A549 (cell line): ENCODE measurements at regions not wholly inside any gene's neighbourhood (a gene's known extent, or its start where the extent isn't known, plus 50 kb on each side); places are given as distances from the start of the nearest gene placed in this dataset.

Source experiments
- ATAC-seq, 2 experiments: fragments of 200-7000 bp in 1 of 2; fragments of >200 bp in 1 of 2; cut with Nextera tagmentation in 1 of 2; cut with Tn5 transposase in 1 of 2; 3 replicates each; pipeline versions ENCODE4 v1.8.0 to v1.9.1; 2018 to 2020; ENCODE audit warnings: mild to moderate bottlenecking in 1 of 2, moderate library complexity in 1 of 2
- CTCF ChIA-PET: fragments of 300-600 bp; sonication (Branson Sonifier 250); formaldehyde crosslinking; extraction: SDS; loops from one replicate; lab custom pipeline; 2021; ENCODE audit warnings: antibody characterized with exemption, inconsistent platforms; lab: Yijun Ruan, JAX
- POLR2A ChIA-PET: fragments of 350-600 bp; formaldehyde crosslinking; extraction: SDS; loops from one replicate; lab custom pipeline; 2021; ENCODE audit warnings: antibody characterized with exemption, inconsistent platforms; lab: Yijun Ruan, JAX
- DNase-seq, 2 experiments: peaks; one replicate each; pipeline versions ENCODE4 v3.0.0 to v3.0.0-alpha.2; 2011 to 2016; ENCODE audit warnings: low read depth in 1 of 2, low spot score in 1 of 2
- FAIRE-seq: peaks from 2 replicates; lab custom pipeline; 2011; peaks lifted over from hg19 to GRCh38; lab: Jason Lieb, UNC
- H3K27ac ChIP-seq, 2 experiments: fragments of >200 bp; sonication (Bioruptor Twin); formaldehyde crosslinking; 3 replicates each; pipeline ENCODE4 v1.5.1; 2016 to 2017
- H3K4me1 ChIP-seq: fragments of >200 bp; sonication (Bioruptor Twin); formaldehyde crosslinking; 3 replicates; pipeline ENCODE4 v1.6.1; 2016
- H3K4me2 ChIP-seq: fragments of >200 bp; sonication (Bioruptor Twin); formaldehyde crosslinking; 3 replicates; pipeline ENCODE4 v1.6.1; 2016
- H3K4me3 ChIP-seq: fragments of >200 bp; sonication (Bioruptor Twin); formaldehyde crosslinking; 3 replicates; pipeline ENCODE4 v1.5.1; 2016
- H3K9me3 ChIP-seq: fragments of >200 bp; sonication (Bioruptor Twin); formaldehyde crosslinking; 3 replicates; pipeline ENCODE4 v1.6.1; 2016
- BHLHE40 ChIP-seq: IDR thresholded peaks from 2 replicates; pipeline ENCODE4 v1.6.1; 2012; ENCODE audit warnings: low read depth, low read length, inconsistent platforms
- CBX2 ChIP-seq: fragments of 200-600 bp; sonication (generic); IDR thresholded peaks from 2 replicates; pipeline ENCODE4 v1.6.1; 2016; ENCODE audit warnings: low read depth, mild to moderate bottlenecking, borderline replicate concordance
- CEBPB ChIP-seq, 2 experiments: fragments of >200 bp in 1 of 2; sonication (Bioruptor Twin) in 1 of 2; formaldehyde crosslinking in 1 of 2; IDR thresholded peaks; 2 replicates each; pipeline ENCODE4 v1.6.1; 2012 to 2016
- CHD2 ChIP-seq: fragments of 150-350 bp; IDR thresholded peaks from 2 replicates; pipeline ENCODE4 v1.6.1; 2014; ENCODE audit warnings: low read length; ENCODE audit not compliant: partially characterized antibody
- EP300 ChIP-seq, 2 experiments: fragments of >200 bp; sonication (Bioruptor Twin); formaldehyde crosslinking; IDR thresholded peaks; 2 replicates in 1 of 2; 3 replicates in 1 of 2; pipeline ENCODE4 v1.6.1; 2016 to 2017
- ESRRA ChIP-seq: fragments of 150-350 bp; IDR thresholded peaks from 2 replicates; pipeline ENCODE4 v1.6.1; 2014; ENCODE audit warnings: mild to moderate bottlenecking, low read length, borderline replicate concordance
- GATA3 ChIP-seq: IDR thresholded peaks from 2 replicates; pipeline ENCODE4 v1.6.1; 2012; ENCODE audit warnings: borderline replicate concordance
- HEYL ChIP-seq: fragments of 250-450 bp; sonication (Bioruptor Pico); IDR thresholded peaks from 2 replicates; pipeline ENCODE4 v1.8.0; 2021; ENCODE audit warnings: mild to moderate bottlenecking, moderate library complexity
- HOXA7 ChIP-seq: fragments of 250-450 bp; sonication (Bioruptor Pico); IDR thresholded peaks from 2 replicates; pipeline ENCODE4 v1.5.0; 2020; ENCODE audit warnings: mild to moderate bottlenecking, moderate library complexity
- HOXB5 ChIP-seq: fragments of 250-450 bp; sonication (Bioruptor Pico); IDR thresholded peaks from 2 replicates; pipeline ENCODE4 v1.5.0; 2020; ENCODE audit warnings: mild to moderate bottlenecking, moderate library complexity
- JUN ChIP-seq, 2 experiments: fragments of >200 bp; sonication (Bioruptor Twin); formaldehyde crosslinking; IDR thresholded peaks; 2 replicates in 1 of 2; 3 replicates in 1 of 2; pipeline ENCODE4 v1.6.1; 2016 to 2017
- MAZ ChIP-seq: fragments of 150-350 bp; IDR thresholded peaks from 2 replicates; pipeline ENCODE4 v1.6.1; 2014; ENCODE audit warnings: antibody characterized with exemption, low read depth, low read length, borderline replicate concordance
- NPAS2 ChIP-seq: fragments of 250-450 bp; sonication (Bioruptor Pico); IDR thresholded peaks from 2 replicates; pipeline ENCODE4 v1.8.0; 2022; ENCODE audit warnings: mild to moderate bottlenecking, moderate library complexity, borderline replicate concordance
- NR3C1 ChIP-seq: fragments of >200 bp; sonication (Bioruptor Twin); formaldehyde crosslinking; IDR thresholded peaks from 3 replicates; pipeline ENCODE4 v1.6.1; 2017
- RAD21 ChIP-seq, 2 experiments: fragments of >200 bp in 1 of 2; sonication (Bioruptor Twin) in 1 of 2; formaldehyde crosslinking in 1 of 2; IDR thresholded peaks in 1 of 2; conservative IDR thresholded peaks in 1 of 2; 2 replicates in 1 of 2; 3 replicates in 1 of 2; pipeline ENCODE4 v1.6.1; 2012 to 2018; ENCODE audit warnings: inconsistent platforms in 1 of 2
- RARB ChIP-seq: fragments of 250-450 bp; sonication (Bioruptor Pico); IDR thresholded peaks from 2 replicates; pipeline ENCODE4 v1.8.0; 2021; ENCODE audit warnings: mild to moderate bottlenecking, moderate library complexity
- RNF2 ChIP-seq: fragments of 200-600 bp; sonication (generic); IDR thresholded peaks from 2 replicates; pipeline ENCODE4 v1.6.1; 2016; ENCODE audit warnings: low read depth, mild to moderate bottlenecking, antibody characterized with exemption, moderate library complexity, borderline replicate concordance
- ZFP36 ChIP-seq: fragments of 450-650 bp; IDR thresholded peaks from 2 replicates; pipeline ENCODE4 v1.6.1; 2014; ENCODE audit warnings: borderline replicate concordance; ENCODE audit not compliant: partially characterized antibody
- ZNF302 ChIP-seq: fragments of 250-450 bp; sonication (Bioruptor Pico); IDR thresholded peaks from 2 replicates; pipeline ENCODE4 v1.9.0; 2021; ENCODE audit warnings: inconsistent platforms, mild to moderate bottlenecking, moderate library complexity
- ZSCAN20 ChIP-seq: fragments of 250-450 bp; sonication (Bioruptor Pico); IDR thresholded peaks from 2 replicates; pipeline ENCODE4 v1.8.0; 2022; ENCODE audit warnings: mild to moderate bottlenecking, moderate library complexity
- WGBS: methylation state at CpG from one replicate; pipeline ENCODE4 v1.1.6; 2017; ENCODE audit errors: missing lambda C conversion rate; 5-methylcytosine and 5-hydroxymethylcytosine counted together
- TF ChIP-seq, protein P1 (sequence below): fragments of 250-450 bp; sonication (Bioruptor Pico); IDR thresholded peaks from 2 replicates; pipeline ENCODE4 v1.5.0; 2020; ENCODE audit warnings: low read depth, mild to moderate bottlenecking, moderate library complexity
- TF ChIP-seq, protein P2 (sequence below): fragments of >200 bp; sonication (Bioruptor Twin); formaldehyde crosslinking; IDR thresholded peaks from 3 replicates; pipeline ENCODE4 v1.6.1; 2016
- TF ChIP-seq, protein P3 (sequence below): IDR thresholded peaks from 2 replicates; pipeline ENCODE4 v1.6.1; 2012; ENCODE audit warnings: low read depth, borderline replicate concordance
- TF ChIP-seq, protein P4 (sequence below): fragments of 450-650 bp; IDR thresholded peaks from 2 replicates; pipeline ENCODE4 v1.6.1; 2014; ENCODE audit warnings: antibody characterized with exemption
- TF ChIP-seq, protein P5 (sequence below): fragments of 150-350 bp; IDR thresholded peaks from 2 replicates; pipeline ENCODE4 v1.6.1; 2014; ENCODE audit warnings: low read depth, mild to moderate bottlenecking, low read length
- TF ChIP-seq, protein P6 (sequence below): fragments of 250-450 bp; sonication (Bioruptor Pico); IDR thresholded peaks from 2 replicates; pipeline ENCODE4 v1.5.0; 2021; ENCODE audit warnings: mild to moderate bottlenecking, moderate library complexity, borderline replicate concordance
- TF ChIP-seq, protein P7 (sequence below): fragments of >200 bp; sonication (Bioruptor Twin); formaldehyde crosslinking; IDR thresholded peaks from 2 replicates; pipeline ENCODE4 v1.6.1; 2016

DNA sequence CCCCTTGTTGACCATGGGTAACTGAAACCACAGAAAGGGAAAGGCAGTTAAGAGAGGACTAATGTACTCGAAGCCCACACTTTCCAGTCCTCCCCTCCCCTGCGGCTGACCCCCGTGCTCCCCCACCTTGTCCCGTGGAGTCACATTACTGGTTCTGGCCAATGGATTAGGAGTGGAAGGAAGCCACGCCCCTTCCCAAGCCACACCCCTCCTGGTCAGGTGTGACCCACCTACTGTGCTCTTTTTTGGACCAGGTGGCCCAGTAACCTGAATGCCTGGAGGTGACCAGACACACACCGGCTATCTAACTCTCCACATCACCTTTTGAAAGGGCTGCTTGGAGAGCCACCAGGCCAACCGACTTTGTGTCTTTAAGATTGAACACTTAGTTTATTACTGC is 109.3 kb upstream of the MSX1 start:
- TF ChIP-seq GATA3, result no peak
- TF ChIP-seq ESRRA, result no peak
- TF ChIP-seq EP300 (IDR thresholded peaks at IDR 0.05), result no peak
- TF ChIP-seq NR3C1, result no peak
- no peak for TF ChIP-seq BHLHE40
- TF ChIP-seq, protein P1, sequence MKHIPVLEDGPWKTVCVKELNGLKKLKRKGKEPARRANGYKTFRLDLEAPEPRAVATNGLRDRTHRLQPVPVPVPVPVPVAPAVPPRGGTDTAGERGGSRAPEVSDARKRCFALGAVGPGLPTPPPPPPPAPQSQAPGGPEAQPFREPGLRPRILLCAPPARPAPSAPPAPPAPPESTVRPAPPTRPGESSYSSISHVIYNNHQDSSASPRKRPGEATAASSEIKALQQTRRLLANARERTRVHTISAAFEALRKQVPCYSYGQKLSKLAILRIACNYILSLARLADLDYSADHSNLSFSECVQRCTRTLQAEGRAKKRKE (CRISPR knock-in tag), result no peak
- TF ChIP-seq RARB (CRISPR knock-in tag), result no peak
- TF ChIP-seq, protein P2, sequence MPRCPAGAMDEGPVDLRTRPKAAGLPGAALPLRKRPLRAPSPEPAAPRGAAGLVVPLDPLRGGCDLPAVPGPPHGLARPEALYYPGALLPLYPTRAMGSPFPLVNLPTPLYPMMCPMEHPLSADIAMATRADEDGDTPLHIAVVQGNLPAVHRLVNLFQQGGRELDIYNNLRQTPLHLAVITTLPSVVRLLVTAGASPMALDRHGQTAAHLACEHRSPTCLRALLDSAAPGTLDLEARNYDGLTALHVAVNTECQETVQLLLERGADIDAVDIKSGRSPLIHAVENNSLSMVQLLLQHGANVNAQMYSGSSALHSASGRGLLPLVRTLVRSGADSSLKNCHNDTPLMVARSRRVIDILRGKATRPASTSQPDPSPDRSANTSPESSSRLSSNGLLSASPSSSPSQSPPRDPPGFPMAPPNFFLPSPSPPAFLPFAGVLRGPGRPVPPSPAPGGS, result no peak
- TF ChIP-seq, protein P3, sequence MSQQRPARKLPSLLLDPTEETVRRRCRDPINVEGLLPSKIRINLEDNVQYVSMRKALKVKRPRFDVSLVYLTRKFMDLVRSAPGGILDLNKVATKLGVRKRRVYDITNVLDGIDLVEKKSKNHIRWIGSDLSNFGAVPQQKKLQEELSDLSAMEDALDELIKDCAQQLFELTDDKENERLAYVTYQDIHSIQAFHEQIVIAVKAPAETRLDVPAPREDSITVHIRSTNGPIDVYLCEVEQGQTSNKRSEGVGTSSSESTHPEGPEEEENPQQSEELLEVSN, result no peak
- TF ChIP-seq, protein P4, sequence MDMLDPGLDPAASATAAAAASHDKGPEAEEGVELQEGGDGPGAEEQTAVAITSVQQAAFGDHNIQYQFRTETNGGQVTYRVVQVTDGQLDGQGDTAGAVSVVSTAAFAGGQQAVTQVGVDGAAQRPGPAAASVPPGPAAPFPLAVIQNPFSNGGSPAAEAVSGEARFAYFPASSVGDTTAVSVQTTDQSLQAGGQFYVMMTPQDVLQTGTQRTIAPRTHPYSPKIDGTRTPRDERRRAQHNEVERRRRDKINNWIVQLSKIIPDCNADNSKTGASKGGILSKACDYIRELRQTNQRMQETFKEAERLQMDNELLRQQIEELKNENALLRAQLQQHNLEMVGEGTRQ, result no peak
- no peak for TF ChIP-seq HOXB5 (CRISPR knock-in tag)
- no peak for TF ChIP-seq ZSCAN20 (CRISPR knock-in tag)
- no peak for TF ChIP-seq HOXA7
- no peak for TF ChIP-seq CEBPB (IDR thresholded peaks at IDR 0.05)
- no peak for TF ChIP-seq JUN (IDR thresholded peaks at IDR 0.05)
- TF ChIP-seq RNF2, result no peak
- TF ChIP-seq, protein P5, sequence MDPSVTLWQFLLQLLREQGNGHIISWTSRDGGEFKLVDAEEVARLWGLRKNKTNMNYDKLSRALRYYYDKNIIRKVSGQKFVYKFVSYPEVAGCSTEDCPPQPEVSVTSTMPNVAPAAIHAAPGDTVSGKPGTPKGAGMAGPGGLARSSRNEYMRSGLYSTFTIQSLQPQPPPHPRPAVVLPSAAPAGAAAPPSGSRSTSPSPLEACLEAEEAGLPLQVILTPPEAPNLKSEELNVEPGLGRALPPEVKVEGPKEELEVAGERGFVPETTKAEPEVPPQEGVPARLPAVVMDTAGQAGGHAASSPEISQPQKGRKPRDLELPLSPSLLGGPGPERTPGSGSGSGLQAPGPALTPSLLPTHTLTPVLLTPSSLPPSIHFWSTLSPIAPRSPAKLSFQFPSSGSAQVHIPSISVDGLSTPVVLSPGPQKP, result no peak
- TF ChIP-seq CBX2, result no peak
- no peak overlapping the region for H3K27ac ChIP-seq
- WGBS, result 25% methylated on average over 7 of the region's 7 CpGs
- ATAC-seq, result no peak
- ChIA-PET POLR2A (no interaction called here), CTCF (no interaction called here)
- DNase-seq, result no peak
- no peaks in the 10 kb centered on the region for H3K4me1 ChIP-seq
- H3K9me3 ChIP-seq, result peaks cover 4% of the 10 kb centered on the region; the same call in 1 of the 3 replicates
- H3K4me2 ChIP-seq, result no peak overlapping the region
- FAIRE-seq, result no peak
- no peak overlapping the region for H3K4me3 ChIP-seq

DNA sequence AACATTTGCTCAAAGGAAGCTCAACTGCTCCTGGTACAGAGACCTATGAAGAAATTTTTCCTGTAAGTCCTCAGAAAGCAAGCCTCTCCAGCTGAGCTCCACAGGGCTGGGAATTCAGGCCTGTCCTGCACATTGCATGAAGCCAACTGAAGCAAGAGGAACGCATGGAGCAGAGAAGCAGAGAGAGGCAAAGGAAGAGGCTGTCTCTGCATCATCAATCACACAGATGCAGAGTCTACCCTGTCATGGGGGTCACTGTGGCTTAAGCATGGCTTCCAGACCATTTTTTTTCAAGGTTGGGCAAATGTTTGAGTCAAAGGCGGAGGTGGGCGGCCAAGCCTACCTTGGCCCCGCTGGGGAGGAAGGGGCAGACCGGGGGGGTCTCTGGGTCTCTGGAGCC is 110.3 kb upstream of the MSX1 start:
- TF ChIP-seq RAD21 (conservative IDR thresholded peaks at IDR 0.05 in 1 of 2, IDR thresholded peaks at IDR 0.05 in 1 of 2) (no peak), CHD2 (no peak), MAZ (no peak), CBX2 (no peak), NPAS2 (no peak), NR3C1 (no peak), ZNF302 (CRISPR knock-in tag) (no peak), HEYL (CRISPR knock-in tag) (no peak), ZFP36 (no peak)
- TF ChIP-seq, protein P2, result no peak
- TF ChIP-seq, protein P6, sequence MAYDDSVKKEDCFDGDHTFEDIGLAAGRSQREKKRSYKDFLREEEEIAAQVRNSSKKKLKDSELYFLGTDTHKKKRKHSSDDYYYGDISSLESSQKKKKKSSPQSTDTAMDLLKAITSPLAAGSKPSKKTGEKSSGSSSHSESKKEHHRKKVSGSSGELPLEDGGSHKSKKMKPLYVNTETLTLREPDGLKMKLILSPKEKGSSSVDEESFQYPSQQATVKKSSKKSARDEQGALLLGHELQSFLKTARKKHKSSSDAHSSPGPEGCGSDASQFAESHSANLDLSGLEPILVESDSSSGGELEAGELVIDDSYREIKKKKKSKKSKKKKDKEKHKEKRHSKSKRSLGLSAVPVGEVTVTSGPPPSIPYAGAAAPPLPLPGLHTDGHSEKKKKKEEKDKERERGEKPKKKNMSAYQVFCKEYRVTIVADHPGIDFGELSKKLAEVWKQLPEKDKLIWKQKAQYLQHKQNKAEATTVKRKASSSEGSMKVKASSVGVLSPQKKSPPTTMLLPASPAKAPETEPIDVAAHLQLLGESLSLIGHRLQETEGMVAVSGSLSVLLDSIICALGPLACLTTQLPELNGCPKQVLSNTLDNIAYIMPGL (CRISPR knock-in tag), result no peak
- TF ChIP-seq, protein P5, result no peak
- TF ChIP-seq, protein P7, sequence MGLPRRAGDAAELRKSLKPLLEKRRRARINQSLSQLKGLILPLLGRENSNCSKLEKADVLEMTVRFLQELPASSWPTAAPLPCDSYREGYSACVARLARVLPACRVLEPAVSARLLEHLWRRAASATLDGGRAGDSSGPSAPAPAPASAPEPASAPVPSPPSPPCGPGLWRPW, result no peak
- no peak for ATAC-seq
- no peak for FAIRE-seq
- ChIA-PET CTCF (no interaction called here), POLR2A (no interaction called here)
- H3K4me1 ChIP-seq, result no peaks in the 10 kb centered on the region
- H3K27ac ChIP-seq, result no peak overlapping the region
- no peak for DNase-seq
- peaks cover 4% of the 10 kb centered on the region; the same call in 1 of the 3 replicates for H3K9me3 ChIP-seq
- no peak overlapping the region for H3K4me3 ChIP-seq
- H3K4me2 ChIP-seq, result no peak overlapping the region
- WGBS, result 64% methylated on average over 3 of the region's 5 CpGs
